Astrocyte (in vitro differentiated cells and primary cell): ENCODE measurements at regions not wholly inside any gene's neighbourhood (a gene's known extent, or its start where the extent isn't known, plus 50 kb on each side); places are given as distances from the start of the nearest gene placed in this dataset.

Experiments used
- EZH2 ChIP-seq: IDR thresholded peaks from 2 replicates; pipeline ENCODE4 v1.6.1; 2012; ENCODE audit warnings: mild to moderate bottlenecking, low read length, inconsistent platforms; ENCODE audit not compliant: insufficient read depth
- TF ChIP-seq, protein P1 (sequence below): IDR thresholded peaks from 2 replicates; pipeline ENCODE4 v1.5.1; 2011; ENCODE audit warnings: low read depth, mild to moderate bottlenecking, inconsistent platforms, low read length, moderate library complexity; ENCODE audit not compliant: insufficient read depth

DNA sequence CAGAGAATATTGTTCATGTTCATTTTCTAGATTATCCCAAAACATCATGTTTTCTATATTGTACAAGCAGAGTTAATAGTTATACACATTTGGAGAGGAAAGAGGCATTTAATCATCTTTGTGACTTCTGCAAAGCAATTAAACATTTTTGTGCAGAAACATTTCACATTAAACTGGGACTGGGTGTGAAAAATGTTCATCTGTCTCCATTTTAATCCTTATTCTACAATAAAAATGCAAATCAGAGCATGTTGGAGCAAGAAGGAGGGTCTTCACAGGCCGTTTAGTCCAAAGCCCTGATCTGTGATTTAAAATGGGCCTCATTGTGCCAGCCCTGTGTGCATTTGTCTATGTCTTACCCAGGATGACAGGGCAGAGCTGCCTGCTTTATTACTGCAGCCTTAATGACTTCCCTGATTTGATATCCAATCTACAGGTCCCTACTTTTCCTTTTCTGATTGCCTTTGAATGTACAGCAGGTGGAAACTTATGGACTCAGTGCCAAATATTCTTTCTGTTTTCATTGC is 183.5 kb downstream of the CAVIN4 start:
- TF ChIP-seq, protein P1, sequence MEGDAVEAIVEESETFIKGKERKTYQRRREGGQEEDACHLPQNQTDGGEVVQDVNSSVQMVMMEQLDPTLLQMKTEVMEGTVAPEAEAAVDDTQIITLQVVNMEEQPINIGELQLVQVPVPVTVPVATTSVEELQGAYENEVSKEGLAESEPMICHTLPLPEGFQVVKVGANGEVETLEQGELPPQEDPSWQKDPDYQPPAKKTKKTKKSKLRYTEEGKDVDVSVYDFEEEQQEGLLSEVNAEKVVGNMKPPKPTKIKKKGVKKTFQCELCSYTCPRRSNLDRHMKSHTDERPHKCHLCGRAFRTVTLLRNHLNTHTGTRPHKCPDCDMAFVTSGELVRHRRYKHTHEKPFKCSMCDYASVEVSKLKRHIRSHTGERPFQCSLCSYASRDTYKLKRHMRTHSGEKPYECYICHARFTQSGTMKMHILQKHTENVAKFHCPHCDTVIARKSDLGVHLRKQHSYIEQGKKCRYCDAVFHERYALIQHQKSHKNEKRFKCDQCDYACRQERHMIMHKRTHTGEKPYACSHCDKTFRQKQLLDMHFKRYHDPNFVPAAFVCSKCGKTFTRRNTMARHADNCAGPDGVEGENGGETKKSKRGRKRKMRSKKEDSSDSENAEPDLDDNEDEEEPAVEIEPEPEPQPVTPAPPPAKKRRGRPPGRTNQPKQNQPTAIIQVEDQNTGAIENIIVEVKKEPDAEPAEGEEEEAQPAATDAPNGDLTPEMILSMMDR, result no peak
- TF ChIP-seq EZH2, result no peak
